K562 (cell line): ENCODE measurements at regions not wholly inside any gene's neighbourhood (a gene's known extent, or its start where the extent isn't known, plus 50 kb on each side); places are given as distances from the start of the nearest gene placed in this dataset.

Experiments
- ATAC-seq: fragments of 200-7000 bp; cut with Tn5 transposase; 3 replicates; pipeline ENCODE4 v1.9.1; 2020; ENCODE audit warnings: moderate library complexity
- BruUV-seq: library from RNA; stranded (reverse); fragments of 400-500 nt; replicated peaks from 2 replicates; lab custom pipeline; 2021; lab: Mats Ljungman, UMichigan
- CTCF ChIA-PET: fragments of 300-600 bp; formaldehyde crosslinking; extraction: SDS; loops from one replicate; lab custom pipeline; 2021; ENCODE audit warnings: low intra/inter-chr PET ratio; lab: Yijun Ruan, JAX
- POLR2A ChIA-PET: fragments of 300-600, 350-650 bp; sonication (Branson Sonifier 250); formaldehyde crosslinking; extraction: SDS; loops from one replicate; lab custom pipeline; 2021; ENCODE audit warnings: antibody characterized with exemption, inconsistent platforms; lab: Yijun Ruan, JAX
- DNase-seq, 4 experiments: peaks; one replicate each; pipeline versions ENCODE4 v3.0.0 to v3.0.0-alpha.2; 2011 to 2018; ENCODE audit warnings: low spot score in 3 of 4, mixed read lengths in 3 of 4; ENCODE audit errors: extremely low read depth in 1 of 4
- FAIRE-seq: peaks from 2 replicates; lab custom pipeline; 2011; peaks lifted over from hg19 to GRCh38; lab: Jason Lieb, UNC
- H2AFZ ChIP-seq: 2 replicates; pipeline ENCODE4 v1.6.0; 2011; ENCODE audit warnings: low read depth, low read length, control low read depth, inconsistent platforms
- H3K27ac ChIP-seq: fragments of 200-600 bp; 3 replicates; pipeline ENCODE4 v1.8.0; 2011; ENCODE audit warnings: low read depth, mild to moderate bottlenecking, control low read depth, inconsistent platforms, low read length, moderate library complexity, mixed read lengths; ENCODE audit errors: extremely low read depth
- H3K27me3 ChIP-seq, 2 experiments: fragments of 300-600 bp in 1 of 2; 2 replicates in 1 of 2; 3 replicates in 1 of 2; pipeline versions ENCODE4 v1.6.0 to v1.8.0; 2011; ENCODE audit warnings: inconsistent platforms in 2 of 2, low read length in 2 of 2, mild to moderate bottlenecking in 1 of 2, mixed read lengths in 1 of 2, moderate library complexity in 1 of 2; ENCODE audit not compliant: control insufficient read depth in 2 of 2, insufficient read depth in 2 of 2
- H3K36me3 ChIP-seq: fragments of 300-600 bp; 3 replicates; pipeline ENCODE4 v1.8.0; 2011; ENCODE audit warnings: mild to moderate bottlenecking, low read length, inconsistent platforms; ENCODE audit not compliant: control insufficient read depth, insufficient read depth
- H3K4me1 ChIP-seq, 2 experiments: fragments of 200-600 bp in 1 of 2; replicated peaks in 1 of 2; 2 replicates in 1 of 2; 3 replicates in 1 of 2; pipeline versions ENCODE4 v1.5.1 to v1.8.0; 2011; ENCODE audit warnings: inconsistent platforms in 2 of 2, low read length in 2 of 2, mild to moderate bottlenecking in 1 of 2, mixed read lengths in 1 of 2, moderate library complexity in 1 of 2; ENCODE audit not compliant: control insufficient read depth in 2 of 2, insufficient read depth in 2 of 2
- H3K4me2 ChIP-seq: 2 replicates; pipeline ENCODE4 v1.6.1; 2011; ENCODE audit warnings: low read length, control low read depth, inconsistent platforms, mixed read lengths; ENCODE audit not compliant: insufficient read depth
- H3K4me3 ChIP-seq: fragments of 200-600 bp; sonication (generic), shearing (Covaris generic); 2 replicates; pipeline ENCODE4 v1.5.1; 2016; ENCODE audit warnings: control low read depth, inconsistent platforms
- H3K79me2 ChIP-seq: fragments of 200-600 bp; 3 replicates; pipeline ENCODE4 v1.8.0; 2011; ENCODE audit warnings: low read length, inconsistent platforms; ENCODE audit not compliant: control insufficient read depth, insufficient read depth
- H3K9ac ChIP-seq, 2 experiments: 2 replicates each; pipeline versions ENCODE4 v1.6.0 to v1.6.1; 2011; ENCODE audit warnings: low read depth in 2 of 2, low read length in 2 of 2, control low read depth in 1 of 2, inconsistent platforms in 1 of 2, mild to moderate bottlenecking in 1 of 2, mixed read lengths in 1 of 2; ENCODE audit not compliant: insufficient read depth in 1 of 2
- H3K9me1 ChIP-seq: one replicate; pipeline ENCODE4 v1.6.0; 2011; ENCODE audit warnings: inconsistent platforms, mild to moderate bottlenecking, low read length, moderate library complexity; ENCODE audit not compliant: control insufficient read depth, insufficient read depth
- H3K9me3 ChIP-seq: replicated peaks from 2 replicates; pipeline ENCODE4 v1.5.1; 2011; ENCODE audit warnings: low read depth, low read length, inconsistent platforms; ENCODE audit not compliant: control insufficient read depth, insufficient read depth
- H4K20me1 ChIP-seq: replicated peaks from 2 replicates; pipeline ENCODE4 v1.6.1; 2011; ENCODE audit warnings: low read length, inconsistent platforms, mixed read lengths; ENCODE audit not compliant: control insufficient read depth, insufficient read depth
- KLF6 ChIP-seq: fragments of 250-450 bp; sonication (Bioruptor Pico); IDR thresholded peaks from 2 replicates; pipeline ENCODE4 v1.4.0; 2020; ENCODE audit warnings: mild to moderate bottlenecking, moderate library complexity, borderline replicate concordance
- MEIS2 ChIP-seq: fragments of 450-650 bp; IDR thresholded peaks from 2 replicates; pipeline ENCODE4 v1.6.1; 2014; ENCODE audit warnings: mild to moderate bottlenecking; ENCODE audit not compliant: partially characterized antibody
- NFIC ChIP-seq: fragments of 450-650 bp; IDR thresholded peaks from 2 replicates; pipeline ENCODE4 v1.6.1; 2017; ENCODE audit warnings: mild to moderate bottlenecking, inconsistent platforms
- SMC3 ChIP-seq: conservative IDR thresholded peaks from 2 replicates; pipeline ENCODE4 v1.6.1; 2011; ENCODE audit warnings: low read depth, low read length, improper control_type of control experiment; ENCODE audit not compliant: insufficient read depth
- TAF15 ChIP-seq: fragments of 200-400 bp; formaldehyde crosslinking; IDR thresholded peaks from 2 replicates; pipeline ENCODE4 v1.6.1; 2017; ENCODE audit warnings: mild to moderate bottlenecking, low read depth, low read length, moderate library complexity
- WGBS: fragments of 100-300 bp; shearing (Covaris generic); methylation state at CpG from one replicate; pipeline ENCODE4 v1.1.6; 2016; ENCODE audit warnings: low coverage, mixed read lengths; ENCODE audit not compliant: insufficient coverage; ENCODE audit errors: missing lambda C conversion rate; 5-methylcytosine and 5-hydroxymethylcytosine counted together
- in situ Hi-C: fragments of 300-500 bp; cut with MboI; formaldehyde crosslinking; loops from 4 replicates; pipeline ENCODE4 v1.15.0; 2018; ENCODE audit warnings: inconsistent platforms, mixed read lengths
- intact Hi-C: fragments of 100-400 bp; cut with micrococcal nuclease; formaldehyde crosslinking; loops from 2 replicates; pipeline ENCODE4 v1.14.2; 2022
- TF ChIP-seq, protein P1 (sequence below): fragments of 450-650 bp; IDR thresholded peaks from one replicate; pipeline ENCODE4 v1.6.1; 2018; ENCODE audit warnings: mild to moderate bottlenecking, moderate library complexity; ENCODE audit not compliant: partially characterized antibody
- TF ChIP-seq, protein P2 (sequence below): fragments of 450-650 bp; IDR thresholded peaks from 2 replicates; pipeline ENCODE4 v1.6.1; 2018; ENCODE audit not compliant: partially characterized antibody
- TF ChIP-seq, protein P3 (sequence below): sonication (generic); IDR thresholded peaks from 2 replicates; pipeline ENCODE4 v1.6.1; 2016
- TF ChIP-seq, protein P4 (sequence below): sonication (generic); formaldehyde crosslinking; IDR thresholded peaks from 2 replicates; pipeline ENCODE4 v1.8.0; 2022; ENCODE audit warnings: mild to moderate bottlenecking, missing genetic modification reagents
- TF ChIP-seq, protein P5 (sequence below): fragments of 250-450 bp; sonication (Bioruptor Pico); IDR thresholded peaks from 2 replicates; pipeline ENCODE4 v1.5.0; 2021; ENCODE audit warnings: mild to moderate bottlenecking, moderate library complexity

DNA sequence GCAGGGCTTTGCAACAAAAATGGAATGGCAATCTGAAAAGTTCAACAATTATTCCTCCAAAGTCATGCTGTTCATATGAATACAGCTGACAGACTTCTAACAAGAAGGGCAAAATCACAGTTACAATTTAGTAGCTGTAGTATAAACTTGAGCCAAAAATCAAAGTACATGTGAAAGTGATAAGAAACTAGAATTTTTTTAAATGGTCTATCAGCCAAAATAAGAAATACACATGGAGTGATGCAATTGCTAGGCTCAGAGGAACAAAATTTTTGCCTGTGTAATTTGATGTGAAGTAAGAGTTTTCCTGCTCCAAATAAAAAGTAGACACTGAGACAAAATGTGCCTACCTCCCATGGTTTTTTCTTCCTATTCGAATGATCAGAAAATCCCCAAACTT, 167.7 kb upstream of the CDKN3 start:
- no peaks in the 10 kb centered on the region for H3K4me1 ChIP-seq
- H3K4me2 ChIP-seq = no peak overlapping the region
- no peak for DNase-seq
- no peak for FAIRE-seq
- ChIA-PET CTCF (no interaction called here), POLR2A (no interaction called here)
- no peak overlapping the region for H3K9ac ChIP-seq
- no peaks in the 10 kb centered on the region for H3K27me3 ChIP-seq
- intact Hi-C loops (no loop called here), in situ Hi-C loops (no loop called here)
- H3K36me3 ChIP-seq = no peaks in the 10 kb centered on the region
- no peak overlapping the region for H3K27ac ChIP-seq
- no peak for ATAC-seq
- WGBS = 0% methylated on average over 1 of the region's 1 CpG
- BruUV-seq = no TSS peak
- H3K9me1 ChIP-seq = no peaks in the 10 kb centered on the region
- H4K20me1 ChIP-seq = no peaks in the 10 kb centered on the region
- H3K9me3 ChIP-seq = no peaks in the 10 kb centered on the region
- H2AFZ ChIP-seq = no peak overlapping the region
- H3K79me2 ChIP-seq = no peaks in the 10 kb centered on the region
- H3K4me3 ChIP-seq = no peak overlapping the region
- TF ChIP-seq, protein P1, sequence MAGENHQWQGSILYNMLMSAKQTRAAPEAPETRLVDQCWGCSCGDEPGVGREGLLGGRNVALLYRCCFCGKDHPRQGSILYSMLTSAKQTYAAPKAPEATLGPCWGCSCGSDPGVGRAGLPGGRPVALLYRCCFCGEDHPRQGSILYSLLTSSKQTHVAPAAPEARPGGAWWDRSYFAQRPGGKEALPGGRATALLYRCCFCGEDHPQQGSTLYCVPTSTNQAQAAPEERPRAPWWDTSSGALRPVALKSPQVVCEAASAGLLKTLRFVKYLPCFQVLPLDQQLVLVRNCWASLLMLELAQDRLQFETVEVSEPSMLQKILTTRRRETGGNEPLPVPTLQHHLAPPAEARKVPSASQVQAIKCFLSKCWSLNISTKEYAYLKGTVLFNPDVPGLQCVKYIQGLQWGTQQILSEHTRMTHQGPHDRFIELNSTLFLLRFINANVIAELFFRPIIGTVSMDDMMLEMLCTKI = no peak
- TF ChIP-seq, protein P2, sequence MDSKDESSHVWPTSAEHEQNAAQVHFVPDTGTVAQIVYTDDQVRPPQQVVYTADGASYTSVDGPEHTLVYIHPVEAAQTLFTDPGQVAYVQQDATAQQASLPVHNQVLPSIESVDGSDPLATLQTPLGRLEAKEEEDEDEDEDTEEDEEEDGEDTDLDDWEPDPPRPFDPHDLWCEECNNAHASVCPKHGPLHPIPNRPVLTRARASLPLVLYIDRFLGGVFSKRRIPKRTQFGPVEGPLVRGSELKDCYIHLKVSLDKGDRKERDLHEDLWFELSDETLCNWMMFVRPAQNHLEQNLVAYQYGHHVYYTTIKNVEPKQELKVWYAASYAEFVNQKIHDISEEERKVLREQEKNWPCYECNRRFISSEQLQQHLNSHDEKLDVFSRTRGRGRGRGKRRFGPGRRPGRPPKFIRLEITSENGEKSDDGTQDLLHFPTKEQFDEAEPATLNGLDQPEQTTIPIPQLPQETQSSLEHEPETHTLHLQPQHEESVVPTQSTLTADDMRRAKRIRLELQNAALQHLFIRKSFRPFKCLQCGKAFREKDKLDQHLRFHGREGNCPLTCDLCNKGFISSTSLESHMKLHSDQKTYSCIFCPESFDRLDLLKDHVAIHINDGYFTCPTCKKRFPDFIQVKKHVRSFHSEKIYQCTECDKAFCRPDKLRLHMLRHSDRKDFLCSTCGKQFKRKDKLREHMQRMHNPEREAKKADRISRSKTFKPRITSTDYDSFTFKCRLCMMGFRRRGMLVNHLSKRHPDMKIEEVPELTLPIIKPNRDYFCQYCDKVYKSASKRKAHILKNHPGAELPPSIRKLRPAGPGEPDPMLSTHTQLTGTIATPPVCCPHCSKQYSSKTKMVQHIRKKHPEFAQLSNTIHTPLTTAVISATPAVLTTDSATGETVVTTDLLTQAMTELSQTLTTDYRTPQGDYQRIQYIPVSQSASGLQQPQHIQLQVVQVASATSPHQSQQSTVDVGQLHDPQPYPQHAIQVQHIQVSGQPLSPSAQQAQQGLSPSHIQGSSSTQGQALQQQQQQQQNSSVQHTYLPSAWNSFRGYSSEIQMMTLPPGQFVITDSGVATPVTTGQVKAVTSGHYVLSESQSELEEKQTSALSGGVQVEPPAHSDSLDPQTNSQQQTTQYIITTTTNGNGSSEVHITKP = no peak
- no peak for TF ChIP-seq MEIS2
- no peak for TF ChIP-seq SMC3
- TF ChIP-seq, protein P3, sequence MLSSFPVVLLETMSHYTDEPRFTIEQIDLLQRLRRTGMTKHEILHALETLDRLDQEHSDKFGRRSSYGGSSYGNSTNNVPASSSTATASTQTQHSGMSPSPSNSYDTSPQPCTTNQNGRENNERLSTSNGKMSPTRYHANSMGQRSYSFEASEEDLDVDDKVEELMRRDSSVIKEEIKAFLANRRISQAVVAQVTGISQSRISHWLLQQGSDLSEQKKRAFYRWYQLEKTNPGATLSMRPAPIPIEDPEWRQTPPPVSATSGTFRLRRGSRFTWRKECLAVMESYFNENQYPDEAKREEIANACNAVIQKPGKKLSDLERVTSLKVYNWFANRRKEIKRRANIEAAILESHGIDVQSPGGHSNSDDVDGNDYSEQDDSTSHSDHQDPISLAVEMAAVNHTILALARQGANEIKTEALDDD = no peak
- TF ChIP-seq, protein P4, sequence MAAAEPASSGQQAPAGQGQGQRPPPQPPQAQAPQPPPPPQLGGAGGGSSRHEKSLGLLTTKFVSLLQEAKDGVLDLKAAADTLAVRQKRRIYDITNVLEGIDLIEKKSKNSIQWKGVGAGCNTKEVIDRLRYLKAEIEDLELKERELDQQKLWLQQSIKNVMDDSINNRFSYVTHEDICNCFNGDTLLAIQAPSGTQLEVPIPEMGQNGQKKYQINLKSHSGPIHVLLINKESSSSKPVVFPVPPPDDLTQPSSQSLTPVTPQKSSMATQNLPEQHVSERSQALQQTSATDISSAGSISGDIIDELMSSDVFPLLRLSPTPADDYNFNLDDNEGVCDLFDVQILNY (CRISPR knock-in tag) = no peak
- no peak for TF ChIP-seq NFIC
- TF ChIP-seq TAF15 = no peak
- TF ChIP-seq KLF6 (CRISPR knock-in tag) = no peak
- TF ChIP-seq, protein P5, sequence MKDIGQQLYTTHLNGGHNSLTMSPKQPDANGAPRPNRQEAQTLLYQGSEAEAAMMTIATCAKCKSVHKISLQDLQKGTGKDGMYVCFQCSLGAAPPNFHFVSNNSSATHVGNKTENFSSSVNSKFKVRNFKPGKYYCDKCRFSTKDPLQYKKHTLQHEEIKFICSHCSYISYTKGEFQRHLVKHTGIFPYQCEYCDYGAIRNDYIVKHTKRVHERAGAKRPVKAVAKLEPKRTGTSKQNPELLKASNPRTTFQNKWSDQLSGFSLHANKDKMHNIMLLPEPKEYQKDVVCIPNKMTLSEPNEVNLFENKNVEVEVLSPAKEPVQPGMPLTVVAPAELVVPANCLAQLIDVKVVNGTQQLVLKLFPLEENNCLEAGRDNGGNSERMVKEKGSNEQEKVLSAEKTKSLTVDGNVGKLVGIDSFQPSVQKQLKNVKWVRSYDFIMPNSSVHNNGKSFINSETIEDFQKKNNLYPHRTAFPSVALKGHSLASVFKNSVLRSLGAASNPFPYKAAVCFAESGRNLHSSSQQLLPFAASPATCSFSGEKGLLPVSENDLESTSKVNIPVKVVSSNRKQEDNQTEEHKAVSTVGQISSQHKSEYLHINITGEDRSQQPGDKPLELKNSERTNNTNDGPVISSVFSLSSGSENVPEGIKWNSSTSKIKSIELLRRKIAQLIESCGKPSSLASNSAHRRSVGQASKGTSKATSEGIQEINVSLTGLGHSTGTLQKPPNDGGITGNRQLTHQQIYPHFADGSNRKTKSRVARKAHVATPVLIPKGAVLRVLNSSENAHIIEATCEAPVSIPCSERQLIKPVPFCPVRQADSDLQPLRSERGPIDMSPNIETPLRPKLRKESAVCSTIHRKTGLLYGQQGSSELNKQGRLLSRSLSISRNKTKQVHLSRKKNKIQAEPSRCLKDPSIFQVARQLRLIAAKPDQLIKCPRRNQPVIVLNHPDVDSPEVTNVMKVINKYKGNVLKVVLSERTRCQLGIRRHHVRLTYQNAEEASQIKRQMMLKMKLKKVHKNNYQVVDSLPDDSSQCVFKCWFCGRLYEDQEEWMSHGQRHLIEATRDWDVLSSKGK (CRISPR knock-in tag) = no peak
